ENCODE measurements at regions not wholly inside any gene's neighbourhood (a gene's known extent, or its start where the extent isn't known, plus 50 kb on each side); places are given as distances from the start of the nearest gene placed in this dataset.

DNA sequence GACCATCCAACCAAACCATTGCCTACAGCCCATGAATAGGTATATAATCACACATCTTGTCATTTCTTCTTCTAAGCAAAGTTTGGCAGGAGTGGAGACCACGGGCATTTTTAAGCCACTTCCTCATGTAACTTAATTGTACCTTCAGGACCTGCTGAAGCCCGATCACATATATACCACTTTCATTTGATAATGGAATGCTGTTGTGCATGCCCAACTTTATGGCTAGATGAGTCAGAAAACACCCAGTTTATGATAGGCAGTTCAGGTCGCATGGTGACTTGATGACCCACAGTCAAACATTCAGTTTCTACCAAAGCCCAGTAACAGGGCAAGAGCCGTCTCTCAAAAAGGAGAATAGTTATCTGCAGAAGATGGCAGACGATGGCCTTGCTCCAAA is 2295.0 kb upstream of the ACO1 start:
- TF ChIP-seq, protein P1, sequence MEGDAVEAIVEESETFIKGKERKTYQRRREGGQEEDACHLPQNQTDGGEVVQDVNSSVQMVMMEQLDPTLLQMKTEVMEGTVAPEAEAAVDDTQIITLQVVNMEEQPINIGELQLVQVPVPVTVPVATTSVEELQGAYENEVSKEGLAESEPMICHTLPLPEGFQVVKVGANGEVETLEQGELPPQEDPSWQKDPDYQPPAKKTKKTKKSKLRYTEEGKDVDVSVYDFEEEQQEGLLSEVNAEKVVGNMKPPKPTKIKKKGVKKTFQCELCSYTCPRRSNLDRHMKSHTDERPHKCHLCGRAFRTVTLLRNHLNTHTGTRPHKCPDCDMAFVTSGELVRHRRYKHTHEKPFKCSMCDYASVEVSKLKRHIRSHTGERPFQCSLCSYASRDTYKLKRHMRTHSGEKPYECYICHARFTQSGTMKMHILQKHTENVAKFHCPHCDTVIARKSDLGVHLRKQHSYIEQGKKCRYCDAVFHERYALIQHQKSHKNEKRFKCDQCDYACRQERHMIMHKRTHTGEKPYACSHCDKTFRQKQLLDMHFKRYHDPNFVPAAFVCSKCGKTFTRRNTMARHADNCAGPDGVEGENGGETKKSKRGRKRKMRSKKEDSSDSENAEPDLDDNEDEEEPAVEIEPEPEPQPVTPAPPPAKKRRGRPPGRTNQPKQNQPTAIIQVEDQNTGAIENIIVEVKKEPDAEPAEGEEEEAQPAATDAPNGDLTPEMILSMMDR (IDR thresholded peaks at IDR 0.05): no peak
- no peak for TF ChIP-seq POLR2A (IDR thresholded peaks at IDR 0.05)

Measured in lower leg skin (tissue), 3 donors.